ENCODE measurements at regions not wholly inside any gene's neighbourhood (a gene's known extent, or its start where the extent isn't known, plus 50 kb on each side); places are given as distances from the start of the nearest gene placed in this dataset.
"Not testable (repeated sequence)": the region's sequence is repeated elsewhere in the genome, so short reads cannot be mapped to it uniquely, and the experiment has no call there.

DNA sequence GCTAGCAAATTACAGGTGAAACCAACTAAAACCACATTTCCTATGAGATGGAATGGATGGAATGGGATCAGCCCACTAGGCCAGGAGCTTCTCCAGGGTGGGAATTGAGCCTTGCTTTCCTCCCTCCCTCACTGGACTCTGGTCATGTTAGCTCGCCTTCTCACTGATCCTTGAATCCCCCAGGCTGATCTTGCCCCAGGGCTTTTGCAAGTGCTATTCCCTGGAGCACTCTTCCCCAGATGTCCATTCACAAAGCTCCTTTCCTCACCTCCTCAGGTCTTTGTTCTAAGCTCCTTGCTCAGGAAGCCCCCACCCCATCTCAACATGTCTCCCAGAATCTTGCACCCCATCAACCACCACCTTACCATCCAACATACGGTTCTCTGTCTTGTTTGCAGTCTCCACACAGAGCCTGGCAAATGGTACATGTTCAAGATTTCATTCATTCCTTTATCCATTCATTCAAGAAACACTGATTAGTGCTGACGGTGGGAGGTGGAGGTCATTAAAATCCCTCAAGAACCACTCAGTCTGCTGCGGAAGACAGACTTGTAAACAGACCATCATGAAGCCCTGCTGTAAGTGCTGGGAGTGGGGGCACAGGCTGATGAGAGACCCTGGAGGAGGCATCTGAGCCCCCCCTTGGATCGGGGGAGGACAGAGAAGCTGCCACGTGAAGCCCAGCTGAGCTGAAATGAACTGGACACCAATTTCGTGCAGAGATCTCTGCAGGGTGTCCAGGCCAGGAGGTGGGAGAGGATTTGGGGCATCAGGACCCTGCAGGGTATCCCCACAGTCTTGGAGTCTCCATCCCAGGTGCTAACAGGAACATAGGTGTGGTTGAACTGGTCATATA lies 141.7 kb downstream of the BARX1 start:
- no peak for DNase-seq (ENCODE audit: low spot score)

DNA sequence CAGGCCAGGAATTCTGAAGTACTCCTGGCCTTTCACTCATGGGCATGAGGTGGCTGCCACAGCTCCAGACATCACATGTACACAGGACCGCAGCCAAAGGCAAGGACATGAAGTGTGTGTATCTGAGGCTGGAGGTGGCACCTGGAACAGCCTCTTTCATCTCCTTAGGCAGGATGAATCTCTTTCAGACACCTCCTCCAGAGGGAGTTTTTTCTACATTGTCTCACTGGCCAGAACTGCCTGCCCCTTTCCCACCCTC lies 142.8 kb downstream of the BARX1 start:
- no peak for DNase-seq (ENCODE audit: low spot score)

- no peak for DNase-seq (ENCODE audit: low spot score)
Measured at GRCh38 chr9:93810028-93810971, 144.9 kb downstream of the BARX1 start.

GRCh38 chr9:93809204-93809940 lies 145.8 kb downstream of the BARX1 start:
- DNase-seq (ENCODE audit: low spot score), result no peak

DNA sequence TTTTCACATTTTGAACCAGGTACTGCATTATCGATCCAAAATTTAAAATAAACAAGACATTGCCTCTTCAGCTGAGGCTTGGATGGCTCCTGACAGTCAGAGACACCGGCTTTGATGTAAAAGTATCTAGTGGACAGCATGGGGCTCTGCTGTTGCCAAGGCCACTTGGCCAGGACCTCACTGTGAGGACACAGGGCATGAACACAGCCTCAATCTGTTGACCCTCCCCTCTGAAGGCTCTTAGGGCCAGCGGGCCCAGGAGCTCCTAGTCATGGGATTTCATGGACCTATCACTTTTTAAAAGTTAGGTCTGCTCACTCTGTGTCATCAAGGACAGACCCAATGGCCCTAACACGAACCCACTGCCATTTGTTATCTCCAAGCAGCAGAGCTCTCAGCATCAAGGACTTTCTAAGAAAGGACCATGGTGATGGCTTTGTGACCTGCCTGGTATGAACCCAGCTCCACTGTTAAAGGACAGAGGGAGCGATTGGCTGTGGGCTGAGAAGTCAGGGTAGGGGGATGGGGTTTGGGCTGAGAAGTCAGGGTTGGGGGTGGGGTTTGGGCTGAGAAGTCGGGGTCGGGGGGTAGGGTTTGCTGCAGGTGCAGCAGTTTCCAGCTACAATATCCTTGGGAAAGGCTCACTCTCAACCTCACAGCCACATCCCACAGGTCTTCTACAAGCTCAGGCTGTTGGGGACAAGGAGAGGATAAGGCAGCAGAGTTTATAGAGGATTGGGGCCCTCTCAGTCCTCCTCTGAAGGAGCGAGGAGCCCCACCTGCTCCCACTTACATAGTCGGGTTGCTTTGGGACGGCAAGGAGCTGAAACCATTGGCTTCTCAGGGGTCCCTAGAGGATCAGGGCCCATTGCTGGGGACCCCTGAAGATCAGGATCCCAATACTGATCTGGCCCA lies 146.8 kb downstream of the BARX1 start:
- no peak for DNase-seq (ENCODE audit: low spot score)

DNA sequence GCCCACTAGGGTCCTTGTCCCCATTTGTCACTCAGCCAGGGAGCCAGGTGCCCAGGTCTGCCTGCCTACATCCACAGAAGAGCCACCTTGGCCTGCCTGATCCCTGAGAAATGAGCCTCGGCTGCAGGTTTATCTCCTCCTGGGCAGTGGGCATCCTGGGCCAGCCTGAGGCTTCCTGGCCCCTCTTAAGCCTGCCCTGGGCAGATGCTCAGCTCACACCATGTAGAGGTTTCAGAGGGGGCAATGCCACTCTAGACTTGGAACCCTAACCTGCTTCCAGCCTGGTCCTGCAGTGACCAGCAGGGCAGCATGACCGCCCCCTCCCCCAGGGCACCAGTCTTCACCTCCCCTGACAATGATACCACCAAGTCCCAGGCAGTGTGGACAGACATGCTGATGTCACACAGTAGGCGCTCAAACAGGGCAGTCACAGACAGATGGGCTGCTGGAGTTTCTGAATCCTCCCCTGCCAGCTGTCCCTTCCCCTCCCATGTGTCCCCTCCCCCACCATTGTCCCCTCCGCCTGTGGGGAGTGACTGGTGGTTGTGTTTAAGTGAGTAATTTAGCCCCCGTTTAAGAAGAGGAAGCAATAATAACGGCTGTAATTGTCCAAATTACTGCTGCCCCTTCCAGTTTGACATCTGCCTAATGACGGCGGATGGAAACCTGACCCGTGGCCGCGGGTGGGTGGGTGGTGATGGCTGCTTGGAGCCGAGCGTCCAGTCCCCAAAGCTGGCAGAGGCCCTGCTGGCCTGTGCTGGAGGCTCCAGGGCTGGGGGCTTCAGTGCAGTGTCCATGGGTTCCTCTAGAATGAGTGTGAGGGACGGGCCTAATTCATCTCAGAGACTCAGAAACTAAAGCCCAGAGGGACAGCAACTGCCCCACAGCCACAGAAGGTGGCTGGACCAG lies 147.7 kb downstream of the BARX1 start:
- DNase-seq (ENCODE audit: low spot score), result no peak

GRCh38 chr9:93801581-93802284 lies 153.4 kb downstream of the BARX1 start:
- DNase-seq (ENCODE audit: low spot score), result no peak

GRCh38 chr9:93801120-93801519 lies 154.0 kb downstream of the BARX1 start:
- DNase-seq (ENCODE audit: low spot score), result no peak

GRCh38 chr9:93792358-93792757 lies 162.8 kb downstream of the BARX1 start:
- DNase-seq (ENCODE audit: low spot score), result no peak

DNA sequence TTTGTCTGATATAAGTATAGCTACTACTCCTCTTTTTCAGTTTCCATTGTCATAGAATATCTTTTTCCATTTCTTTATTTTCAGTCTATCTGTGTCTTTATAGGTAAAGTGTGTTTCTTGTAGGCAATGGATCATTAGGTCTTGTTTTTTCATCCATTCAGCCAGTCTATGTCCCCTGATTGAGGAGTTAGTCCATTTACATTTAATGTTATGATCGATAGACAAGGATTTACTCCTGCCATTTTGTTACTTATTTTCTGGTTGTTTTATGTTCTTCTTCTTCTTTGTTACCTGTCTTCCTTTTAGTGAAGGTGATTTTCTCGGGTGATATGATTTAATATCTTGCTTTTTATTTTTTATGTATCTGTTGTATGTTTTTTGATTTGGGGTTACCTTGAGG lies 169.0 kb downstream of the BARX1 start:
- DNase-seq (ENCODE audit: low spot score), result no peak

DNA sequence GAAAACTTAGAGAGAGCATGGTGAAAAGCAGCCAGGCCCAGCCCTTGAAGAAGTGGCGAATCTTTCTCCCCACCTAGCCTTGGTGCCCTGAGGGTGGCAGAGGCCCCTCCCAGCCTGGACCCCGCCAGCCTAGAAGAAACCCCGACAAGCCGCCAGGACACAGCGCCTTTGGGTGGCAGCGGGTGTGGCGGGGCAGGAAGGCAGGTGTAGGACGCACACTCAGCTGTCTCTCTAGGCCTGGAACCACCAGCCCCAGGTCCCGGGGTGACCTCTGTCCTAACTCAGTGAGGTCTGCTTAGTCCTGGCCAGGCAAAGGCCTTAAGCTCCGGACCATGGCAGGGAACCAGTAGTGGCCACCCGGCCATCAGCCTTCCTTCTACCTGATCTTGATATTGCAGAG lies 178.3 kb downstream of the BARX1 start:
- no peak for DNase-seq (ENCODE audit: low spot score)

DNA sequence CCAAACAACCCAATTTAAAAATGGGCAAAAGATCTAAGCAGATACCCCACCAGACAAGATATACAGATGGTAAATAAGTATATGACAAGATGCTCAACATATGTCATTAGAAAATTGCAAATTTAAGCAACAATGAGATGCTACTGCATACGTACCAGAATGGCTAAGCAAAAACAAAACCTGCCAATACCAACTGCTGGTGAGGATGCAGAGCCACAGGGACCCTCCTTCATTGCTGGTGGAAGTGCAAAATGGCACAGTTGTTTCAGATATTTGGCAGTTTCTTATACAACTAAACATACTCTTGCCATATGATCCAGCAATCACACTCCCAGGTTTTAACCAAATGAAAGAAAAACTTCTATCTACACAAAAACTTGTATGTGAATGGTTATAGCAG lies 178.9 kb downstream of the BARX1 start:
- DNase-seq (ENCODE audit: low spot score), result no peak

GRCh38 chr9:93774331-93775102 lies 180.6 kb downstream of the BARX1 start:
- no peak for DNase-seq (ENCODE audit: low spot score)

DNA sequence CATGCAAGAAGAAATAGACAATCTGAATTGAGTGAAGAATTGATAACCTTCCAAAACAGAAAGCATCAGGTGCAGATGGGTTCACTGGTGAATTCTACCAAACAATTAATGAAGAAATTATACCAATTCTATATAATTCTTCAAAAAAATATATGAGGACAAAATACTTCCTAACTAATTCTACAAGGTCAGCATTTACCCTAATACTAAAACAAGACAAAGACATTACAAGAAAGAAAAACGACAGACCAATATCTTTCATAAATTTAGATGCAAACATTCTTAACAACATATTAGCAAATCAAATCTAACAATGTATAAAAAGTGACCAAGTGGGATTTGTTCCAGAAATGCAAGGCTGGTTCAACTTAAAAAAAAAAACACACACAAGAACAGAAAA lies 183.9 kb downstream of the BARX1 start:
- no peak for DNase-seq (ENCODE audit: low spot score)

DNA sequence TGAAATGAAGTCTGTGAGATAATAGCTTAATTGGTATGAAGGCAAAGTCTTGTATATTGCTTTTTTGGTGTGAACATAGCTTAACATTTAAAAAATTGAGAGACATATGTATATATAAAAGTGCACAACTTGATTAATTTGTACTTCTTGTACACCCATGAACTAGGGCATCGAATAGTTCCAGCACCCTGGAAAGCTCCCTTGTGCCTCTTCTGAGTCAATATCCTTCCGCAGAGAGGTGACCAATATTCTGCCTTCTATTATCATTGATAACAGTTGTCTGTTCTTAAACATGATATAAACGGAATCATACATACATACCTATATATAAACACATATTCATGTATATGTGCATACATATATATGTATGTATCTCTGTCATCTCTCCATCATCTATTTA lies 185.4 kb downstream of the PHF2 start:
- no peak for DNase-seq (ENCODE audit: low spot score)

DNA sequence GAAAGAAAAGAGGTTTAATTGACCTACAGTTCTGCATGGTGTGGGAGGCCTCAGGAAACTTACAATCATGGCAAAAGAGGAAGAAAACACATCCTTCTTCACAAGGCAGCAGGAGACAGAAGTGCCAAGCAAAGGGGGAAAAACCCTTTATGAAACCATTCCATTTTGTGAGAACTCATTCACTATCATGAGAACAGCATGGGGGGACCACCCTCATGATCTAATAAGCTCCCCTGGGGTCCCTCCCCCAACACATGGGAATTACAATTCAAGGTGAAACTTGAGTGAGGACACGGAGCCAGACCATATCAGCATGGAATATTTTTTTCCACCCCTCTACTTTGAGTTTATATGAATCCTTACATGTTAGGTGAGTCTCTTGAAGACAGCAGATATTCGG lies 173.7 kb downstream of the PHF2 start:
- DNase-seq (ENCODE audit: low spot score), result no peak

- DNase-seq (ENCODE audit: low spot score), result not testable (repeated sequence)
Measured at GRCh38 chr9:93748827-93749226, 172.4 kb downstream of the PHF2 start.

- DNase-seq (ENCODE audit: low spot score), result no peak
Measured at GRCh38 chr9:93731963-93732362, 155.6 kb downstream of the PHF2 start.

- DNase-seq (ENCODE audit: low spot score), result no peak
Measured at GRCh38 chr9:93730648-93731047, 154.3 kb downstream of the PHF2 start.
